Naive thymus-derived CD8-positive, alpha-beta T cell (primary cell): ENCODE measurements at regions not wholly inside any gene's neighbourhood (a gene's known extent, or its start where the extent isn't known, plus 50 kb on each side); places are given as distances from the start of the nearest gene placed in this dataset.

Experiments used
- ATAC-seq, 2 donors: fragments of 150-1000 bp; cut with Tn5 transposase in 1 of 2; sonication (Bioruptor Pico), chemical (Tn5 transposase) in 1 of 2; 1 replicate in 1 of 2; 2 replicates in 1 of 2; pipeline ENCODE4 v1.10.0; 2021; ENCODE audit warnings: mild to moderate bottlenecking in 2 of 2, moderate library complexity in 2 of 2
- POLR2A ChIA-PET: fragments of 350-600 bp; sonication (Branson Sonifier 250); formaldehyde crosslinking; loops from one replicate; lab custom pipeline; 2021; ENCODE audit warnings: antibody characterized with exemption; lab: Charles Lee
- DNase-seq, 10 donors: peaks; one replicate each; pipeline versions ENCODE4 v3.0.0 to v3.0.0-alpha.2; 2020 to 2022
- H3K27ac Mint-ChIP-seq, 10 donors: one replicate each; pipeline ENCODE4 v1.8.0; 2020 to 2022; ENCODE audit warnings: mild to moderate bottlenecking in 10 of 10, mixed read lengths in 10 of 10, moderate library complexity in 4 of 10, inconsistent platforms in 1 of 10
- H3K27me3 Mint-ChIP-seq, 5 donors: one replicate each; pipeline ENCODE4 v1.8.0; 2021 to 2022; ENCODE audit warnings: mixed read lengths in 5 of 5
- H3K36me3 Mint-ChIP-seq, 3 donors: one replicate each; pipeline ENCODE4 v1.8.0; 2020 to 2022; ENCODE audit warnings: mixed read lengths in 3 of 3, mild to moderate bottlenecking in 2 of 3, inconsistent platforms in 1 of 3
- H3K4me1 Mint-ChIP-seq, 4 donors: one replicate each; pipeline ENCODE4 v1.8.0; 2021 to 2022; ENCODE audit warnings: mixed read lengths in 4 of 4
- H3K4me3 Mint-ChIP-seq, 10 donors: one replicate each; pipeline ENCODE4 v1.8.0; 2020 to 2022; ENCODE audit warnings: mild to moderate bottlenecking in 10 of 10, mixed read lengths in 10 of 10, moderate library complexity in 6 of 10, inconsistent platforms in 1 of 10
- H3K9me3 Mint-ChIP-seq, 9 donors: one replicate each; pipeline ENCODE4 v1.8.0; 2020 to 2022; ENCODE audit warnings: mixed read lengths in 9 of 9, mild to moderate bottlenecking in 3 of 9, inconsistent platforms in 1 of 9, moderate library complexity in 1 of 9

DNA sequence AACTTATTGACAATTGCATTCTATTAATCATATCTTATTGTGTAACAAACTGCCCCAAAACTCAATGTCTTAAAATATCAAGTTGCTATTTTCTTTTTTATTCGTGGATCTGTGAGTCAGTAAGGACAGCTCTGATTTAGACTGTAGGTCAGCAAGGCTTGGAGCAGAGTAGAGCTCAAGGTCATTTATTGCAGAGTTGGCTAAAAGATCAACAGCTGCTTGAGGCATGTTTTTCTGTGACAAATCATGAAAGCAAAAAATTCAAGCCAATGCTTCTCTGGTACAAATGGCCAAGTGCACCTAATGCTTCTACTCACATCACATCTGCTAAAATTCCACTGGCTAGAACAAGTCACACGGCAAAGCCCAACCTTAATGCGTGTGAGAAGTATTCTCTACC, 497.7 kb upstream of the LRATD1 start:
- POLR2A ChIA-PET: no interaction called here
- no peak overlapping the region for H3K27ac Mint-ChIP-seq
- peaks cover 0 to 4% (median 0%) of the 10 kb centered on the region in 3 donors for H3K36me3 Mint-ChIP-seq
- no peaks in the 10 kb centered on the region for H3K27me3 Mint-ChIP-seq
- DNase-seq: no peak
- peaks cover 0 to 30% (median 7%) of the 10 kb centered on the region in 9 donors for H3K9me3 Mint-ChIP-seq
- no peaks in the 10 kb centered on the region for H3K4me1 Mint-ChIP-seq
- no peak overlapping the region for H3K4me3 Mint-ChIP-seq
- ATAC-seq: no peak

- ATAC-seq (no peak), DNase-seq (no peak)
- H3K27ac Mint-ChIP-seq: no peak overlapping the region
- POLR2A ChIA-PET: no interaction called here
- H3K36me3 Mint-ChIP-seq: peaks cover 0 to 4% (median 0%) of the 10 kb centered on the region in 3 donors
- peaks cover 0 to 30% (median 7%) of the 10 kb centered on the region in 9 donors for H3K9me3 Mint-ChIP-seq
- no peaks in the 10 kb centered on the region for H3K4me1 Mint-ChIP-seq
- H3K4me3 Mint-ChIP-seq: no peak overlapping the region
- no peaks in the 10 kb centered on the region for H3K27me3 Mint-ChIP-seq
Measured at GRCh38 chr2:14136030-14136429, 496.5 kb upstream of the LRATD1 start.

DNA sequence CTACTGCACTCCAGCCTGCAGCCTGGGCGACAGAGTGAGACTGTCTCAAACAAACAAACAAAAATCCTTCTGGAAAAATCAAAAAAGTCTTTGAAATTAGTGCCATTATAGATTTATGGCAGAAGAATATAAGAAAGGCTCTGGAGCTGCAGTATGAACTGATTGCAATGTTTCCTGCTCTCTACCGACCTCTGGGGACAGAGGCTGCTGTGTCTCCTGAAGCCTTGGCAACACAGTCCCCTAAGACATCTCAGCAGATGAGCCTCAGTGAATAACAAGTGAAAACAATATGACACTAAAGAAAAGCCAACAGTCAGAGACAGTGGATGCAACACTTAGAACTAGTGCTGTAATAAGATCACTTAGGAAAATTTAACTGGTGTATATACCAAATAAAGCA, 494.9 kb upstream of the LRATD1 start:
- Mint-ChIP-seq H3K4me1 (no peaks in the 10 kb centered on the region), H3K27ac (no peak overlapping the region), H3K4me3 (no peak overlapping the region), H3K27me3 (no peaks in the 10 kb centered on the region), H3K36me3 (peaks cover 0 to 4% (median 0%) of the 10 kb centered on the region in 3 donors), H3K9me3 (peaks cover 0 to 26% (median 4%) of the 10 kb centered on the region in 9 donors)
- POLR2A ChIA-PET: no interaction called here
- DNase-seq (no peak), ATAC-seq (no peak)

GRCh38 chr2:14140009-14140550, 492.4 kb upstream of the LRATD1 start:
- no peak for ATAC-seq
- H3K9me3 Mint-ChIP-seq: peaks cover 0 to 11% (median 2%) of the 10 kb centered on the region in 9 donors
- no peaks in the 10 kb centered on the region for H3K27me3 Mint-ChIP-seq
- no peak overlapping the region for H3K4me3 Mint-ChIP-seq
- H3K36me3 Mint-ChIP-seq: no peaks in the 10 kb centered on the region
- no peaks in the 10 kb centered on the region for H3K4me1 Mint-ChIP-seq
- POLR2A ChIA-PET: no interaction called here
- H3K27ac Mint-ChIP-seq: no peak overlapping the region
- no peak for DNase-seq

DNA sequence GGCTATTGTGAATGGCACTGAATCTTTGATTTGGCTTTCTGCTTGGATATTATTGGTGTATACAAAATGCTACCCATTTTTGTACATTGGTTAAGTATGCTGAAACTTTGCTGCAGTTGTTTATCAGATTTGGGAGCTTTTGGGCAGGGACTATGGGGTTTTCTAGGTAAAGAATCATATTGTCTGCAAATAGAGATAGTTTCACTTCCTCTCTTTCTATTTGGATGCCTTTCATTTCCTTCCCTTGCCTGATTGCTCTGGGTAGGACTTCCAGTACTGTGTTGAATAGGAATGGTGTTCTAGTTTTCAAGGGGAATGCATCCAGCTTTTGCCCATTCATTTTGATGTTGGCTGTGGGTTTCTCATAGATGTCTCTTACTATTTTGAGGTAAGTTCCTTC, 489.1 kb upstream of the LRATD1 start:
- H3K27ac Mint-ChIP-seq: no peak overlapping the region
- H3K36me3 Mint-ChIP-seq: no peaks in the 10 kb centered on the region
- ATAC-seq: no peak
- no peaks in the 10 kb centered on the region for H3K27me3 Mint-ChIP-seq
- DNase-seq: no peak
- no peak overlapping the region for H3K4me3 Mint-ChIP-seq
- H3K4me1 Mint-ChIP-seq: no peaks in the 10 kb centered on the region
- H3K9me3 Mint-ChIP-seq: peaks cover 0 to 10% (median 4%) of the 10 kb centered on the region in 9 donors
- POLR2A ChIA-PET: no interaction called here

DNA sequence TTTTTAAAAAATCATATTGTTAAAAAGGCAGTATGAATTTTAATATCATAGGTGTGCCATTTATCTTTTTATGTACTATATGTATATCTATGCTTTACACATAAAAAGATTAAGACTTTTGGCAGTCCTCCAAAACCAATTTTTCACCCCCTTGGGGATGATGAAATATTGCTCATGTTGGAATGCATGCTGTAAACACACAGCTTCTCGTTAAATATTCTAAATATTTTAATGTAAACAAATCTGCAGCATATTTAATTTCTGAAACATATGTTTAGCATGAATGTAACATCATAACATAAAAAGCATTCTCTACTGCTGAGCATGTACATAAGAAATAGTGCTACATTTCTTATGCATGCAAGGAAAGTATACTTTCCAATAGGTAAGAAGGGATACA, 484.3 kb upstream of the LRATD1 start:
- Mint-ChIP-seq H3K27ac (no peak overlapping the region), H3K4me3 (no peak overlapping the region), H3K36me3 (no peaks in the 10 kb centered on the region), H3K27me3 (no peaks in the 10 kb centered on the region), H3K4me1 (no peaks in the 10 kb centered on the region), H3K9me3 (peaks cover 0 to 14% (median 4%) of the 10 kb centered on the region in 9 donors)
- DNase-seq (no peak), ATAC-seq (no peak)
- POLR2A ChIA-PET: no interaction called here

DNA sequence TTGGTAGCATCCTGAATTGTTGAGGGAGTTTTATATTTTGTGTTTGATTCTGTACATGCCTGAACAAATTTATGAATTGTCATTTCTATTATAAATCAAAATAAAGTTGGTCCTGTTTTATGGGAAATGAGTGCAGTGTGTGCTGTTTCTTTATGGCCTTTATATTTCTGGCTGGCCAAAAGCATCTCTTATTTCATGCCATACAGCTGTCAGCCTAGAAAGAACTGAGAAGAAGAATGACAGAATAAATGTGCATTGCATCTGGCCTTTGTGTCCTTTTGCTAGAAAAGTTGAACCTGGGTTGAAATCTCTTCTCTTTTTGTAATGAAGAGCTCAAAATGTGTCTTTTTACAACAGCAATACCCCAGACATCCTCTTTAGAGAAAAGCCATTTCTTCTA, 474.7 kb upstream of the LRATD1 start:
- no peak for ATAC-seq
- H3K4me3 Mint-ChIP-seq: no peak overlapping the region
- POLR2A ChIA-PET: no interaction called here
- H3K4me1 Mint-ChIP-seq: no peaks in the 10 kb centered on the region
- H3K36me3 Mint-ChIP-seq: no peaks in the 10 kb centered on the region
- no peak overlapping the region for H3K27ac Mint-ChIP-seq
- DNase-seq: no peak
- no peaks in the 10 kb centered on the region for H3K27me3 Mint-ChIP-seq
- H3K9me3 Mint-ChIP-seq: peaks cover 0 to 7% (median 2%) of the 10 kb centered on the region in 9 donors

GRCh38 chr2:14180333-14180732, 452.2 kb upstream of the LRATD1 start:
- no peak overlapping the region for H3K27ac Mint-ChIP-seq
- H3K27me3 Mint-ChIP-seq: no peaks in the 10 kb centered on the region

GRCh38 chr2:14182227-14182946, 450.1 kb upstream of the LRATD1 start:
- DNase-seq (no peak), ATAC-seq (no peak)
- Mint-ChIP-seq H3K36me3 (no peaks in the 10 kb centered on the region), H3K9me3 (peaks cover 0 to 8% (median 2%) of the 10 kb centered on the region in 9 donors), H3K27ac (no peak overlapping the region), H3K27me3 (no peaks in the 10 kb centered on the region), H3K4me3 (no peak overlapping the region), H3K4me1 (no peaks in the 10 kb centered on the region)
- POLR2A ChIA-PET: no interaction called here

More at GRCh38 chr2:14180333-14180732, 452.2 kb upstream of the LRATD1 start:
- H3K4me3 Mint-ChIP-seq: no peak overlapping the region
- ATAC-seq (no peak), DNase-seq (no peak)
- POLR2A ChIA-PET: no interaction called here
- no peaks in the 10 kb centered on the region for H3K36me3 Mint-ChIP-seq
- H3K9me3 Mint-ChIP-seq: peaks cover 0 to 15% (median 5%) of the 10 kb centered on the region in 9 donors
- H3K4me1 Mint-ChIP-seq: no peaks in the 10 kb centered on the region

DNA sequence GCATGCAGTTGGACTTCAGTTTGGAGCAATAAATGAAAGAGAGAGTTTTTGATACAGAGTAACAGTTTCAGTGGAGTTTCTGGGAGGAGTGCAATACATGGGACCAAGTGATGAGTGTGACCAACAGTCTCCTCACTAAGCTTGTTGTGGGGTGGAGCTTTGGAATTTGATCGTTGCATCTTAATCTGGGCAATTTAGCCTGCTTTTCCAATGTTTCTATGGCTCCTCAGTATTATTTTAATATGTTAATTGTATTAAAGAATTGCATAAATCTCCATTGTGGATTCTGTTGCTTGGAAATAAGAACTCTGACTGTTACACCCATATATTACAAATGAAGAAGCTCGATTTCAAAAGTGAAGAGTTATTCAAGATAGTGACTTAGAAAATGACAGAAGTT, 446.6 kb upstream of the LRATD1 start:
- H3K4me3 Mint-ChIP-seq: no peak overlapping the region
- H3K27me3 Mint-ChIP-seq: no peaks in the 10 kb centered on the region
- no peak for DNase-seq
- H3K27ac Mint-ChIP-seq: no peak overlapping the region
- H3K9me3 Mint-ChIP-seq: peaks cover 0 to 16% (median under 1%) of the 10 kb centered on the region in 9 donors
- POLR2A ChIA-PET: no interaction called here
- no peak for ATAC-seq
- H3K4me1 Mint-ChIP-seq: no peaks in the 10 kb centered on the region
- no peaks in the 10 kb centered on the region for H3K36me3 Mint-ChIP-seq

- H3K4me1 Mint-ChIP-seq: no peaks in the 10 kb centered on the region
- POLR2A ChIA-PET: no interaction called here
- no peak overlapping the region for H3K27ac Mint-ChIP-seq
- H3K9me3 Mint-ChIP-seq: peaks cover 0 to 30% (median 2%) of the 10 kb centered on the region in 9 donors
- no peaks in the 10 kb centered on the region for H3K27me3 Mint-ChIP-seq
- no peak for ATAC-seq
- H3K36me3 Mint-ChIP-seq: no peaks in the 10 kb centered on the region
- H3K4me3 Mint-ChIP-seq: no peak overlapping the region
- no peak for DNase-seq
Measured at GRCh38 chr2:14188446-14188845, 444.1 kb upstream of the LRATD1 start.

- no peak for ATAC-seq
- Mint-ChIP-seq H3K4me1 (no peaks in the 10 kb centered on the region), H3K9me3 (peaks cover 0 to 30% (median 2%) of the 10 kb centered on the region in 9 donors), H3K36me3 (no peaks in the 10 kb centered on the region), H3K27me3 (no peaks in the 10 kb centered on the region), H3K27ac (no peak overlapping the region), H3K4me3 (no peak overlapping the region)
- no peak for DNase-seq
- POLR2A ChIA-PET: no interaction called here
Measured at GRCh38 chr2:14189929-14190328, 442.6 kb upstream of the LRATD1 start.

GRCh38 chr2:14194233-14194632, 438.3 kb upstream of the LRATD1 start:
- ATAC-seq (no peak), DNase-seq (no peak)
- no peaks in the 10 kb centered on the region for H3K36me3 Mint-ChIP-seq
- H3K4me3 Mint-ChIP-seq: no peak overlapping the region
- H3K9me3 Mint-ChIP-seq: peaks cover 0 to 22% (median 3%) of the 10 kb centered on the region in 9 donors
- POLR2A ChIA-PET: no interaction called here
- no peaks in the 10 kb centered on the region for H3K27me3 Mint-ChIP-seq
- no peak overlapping the region for H3K27ac Mint-ChIP-seq
- no peaks in the 10 kb centered on the region for H3K4me1 Mint-ChIP-seq

GRCh38 chr2:14197293-14197692, 435.2 kb upstream of the LRATD1 start:
- Mint-ChIP-seq H3K36me3 (no peaks in the 10 kb centered on the region), H3K9me3 (peaks cover 0 to 20% (median 5%) of the 10 kb centered on the region in 9 donors), H3K27me3 (no peaks in the 10 kb centered on the region), H3K4me1 (no peaks in the 10 kb centered on the region), H3K4me3 (no peak overlapping the region), H3K27ac (no peak overlapping the region)
- DNase-seq (no peak), ATAC-seq (no peak)
- POLR2A ChIA-PET: no interaction called here
